GM18909 (cell line): ENCODE measurements at regions not wholly inside any gene's neighbourhood (a gene's known extent, or its start where the extent isn't known, plus 50 kb on each side); places are given as distances from the start of the nearest gene placed in this dataset.
"Not testable (repeated sequence)": the region's sequence is repeated elsewhere in the genome, so short reads cannot be mapped to it uniquely, and the experiment has no call there.

Experiments
- ATAC-seq: cut with Tn5 transposase; IDR thresholded peaks from one replicate; pipeline ENCODE4 v1.9.1; 2021; ENCODE audit warnings: mild to moderate bottlenecking; ENCODE audit not compliant: unreplicated experiment, poor library complexity

DNA sequence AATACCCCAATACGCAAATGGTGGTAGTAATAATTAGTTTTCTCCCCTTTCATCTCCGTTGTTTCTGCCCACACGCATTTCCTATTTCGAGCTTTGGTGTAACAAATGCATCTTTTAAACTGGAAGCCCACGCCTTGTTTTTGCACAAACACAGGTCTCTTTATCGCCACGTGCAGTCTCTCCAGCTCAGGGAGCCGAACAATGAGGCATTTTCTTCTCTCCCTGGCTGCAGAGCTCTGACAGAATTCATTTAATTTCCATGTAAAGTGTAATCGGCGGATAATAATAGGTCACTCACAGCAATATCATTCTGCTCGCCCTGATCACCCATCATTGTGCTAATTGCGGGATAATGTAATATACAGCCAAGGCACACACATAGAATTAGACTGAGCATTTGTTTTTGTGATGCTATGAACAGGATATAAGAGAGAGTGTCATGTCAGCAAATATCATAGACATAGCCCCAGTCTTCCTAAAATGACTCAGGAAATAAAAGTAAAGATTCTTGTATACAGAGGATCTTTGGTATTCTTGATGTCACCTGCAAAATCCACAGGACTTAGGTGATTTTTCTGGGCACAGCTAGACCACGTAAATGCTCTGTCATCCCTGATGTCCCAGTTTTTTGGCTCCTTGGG lies 452.6 kb upstream of the CDH11 start:
- ATAC-seq: no peak

DNA sequence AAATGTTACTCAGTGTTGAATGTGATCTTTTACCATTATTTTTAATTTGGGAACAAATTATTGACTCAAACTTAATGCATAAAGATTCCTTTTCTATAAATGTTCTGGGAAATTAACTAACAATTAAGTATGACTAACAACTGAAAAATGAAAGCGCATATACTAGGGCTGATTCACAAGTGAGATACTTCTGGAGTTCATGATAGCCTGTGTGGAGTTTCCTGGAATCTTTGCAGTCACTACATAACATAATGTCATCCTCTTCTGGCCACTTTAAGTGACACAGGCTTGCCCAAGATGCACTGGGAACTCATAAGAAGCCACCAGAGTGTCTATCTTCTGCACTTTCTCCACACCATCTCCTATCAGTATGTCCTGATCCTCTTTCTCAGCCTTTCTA lies 450.3 kb upstream of the CDH11 start:
- ATAC-seq: no peak

- ATAC-seq: no peak
Measured at GRCh38 chr16:65570261-65570660, 448.4 kb upstream of the CDH11 start.

DNA sequence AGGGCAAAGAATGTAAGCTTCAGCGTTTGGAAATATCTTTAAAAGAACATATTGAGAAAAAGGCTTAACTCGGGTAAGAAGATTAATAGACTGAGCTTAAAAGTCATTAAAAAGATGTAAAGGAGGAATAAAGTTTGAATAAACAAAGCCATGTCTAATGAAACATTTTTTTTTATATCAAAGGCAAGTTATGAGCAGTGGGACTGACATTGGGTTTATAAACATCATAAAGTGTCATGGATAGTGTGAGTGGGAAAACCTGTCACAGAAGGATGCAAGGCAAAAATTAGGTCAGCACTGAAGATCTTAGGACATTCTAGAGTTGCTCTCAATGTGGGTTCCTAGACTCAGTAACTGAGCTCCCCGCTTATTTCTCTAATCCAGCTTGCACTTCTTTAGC lies 438.0 kb upstream of the CDH11 start:
- ATAC-seq: no peak

- not testable (repeated sequence) for ATAC-seq
Measured at GRCh38 chr16:65549689-65550088, 427.8 kb upstream of the CDH11 start.

DNA sequence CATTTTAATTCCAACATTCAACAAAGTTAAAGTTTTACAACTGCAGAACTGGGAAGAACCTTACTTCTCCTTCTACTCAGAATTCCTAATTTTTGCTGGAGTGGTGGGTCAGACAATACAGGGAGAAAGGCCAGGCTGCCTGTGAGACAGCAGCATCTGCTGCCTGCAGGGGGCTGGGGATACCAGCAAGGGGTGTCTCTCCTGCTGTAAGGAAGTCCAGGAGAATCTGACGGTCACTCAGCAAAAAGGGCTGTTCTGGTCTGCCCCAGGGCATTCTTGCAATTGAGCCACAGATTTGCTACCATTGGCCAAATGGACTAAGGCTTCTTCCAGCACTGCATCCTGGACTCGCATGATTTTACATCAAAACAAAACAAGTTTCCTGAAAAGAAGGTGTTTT lies 426.6 kb upstream of the CDH11 start:
- ATAC-seq: no peak

DNA sequence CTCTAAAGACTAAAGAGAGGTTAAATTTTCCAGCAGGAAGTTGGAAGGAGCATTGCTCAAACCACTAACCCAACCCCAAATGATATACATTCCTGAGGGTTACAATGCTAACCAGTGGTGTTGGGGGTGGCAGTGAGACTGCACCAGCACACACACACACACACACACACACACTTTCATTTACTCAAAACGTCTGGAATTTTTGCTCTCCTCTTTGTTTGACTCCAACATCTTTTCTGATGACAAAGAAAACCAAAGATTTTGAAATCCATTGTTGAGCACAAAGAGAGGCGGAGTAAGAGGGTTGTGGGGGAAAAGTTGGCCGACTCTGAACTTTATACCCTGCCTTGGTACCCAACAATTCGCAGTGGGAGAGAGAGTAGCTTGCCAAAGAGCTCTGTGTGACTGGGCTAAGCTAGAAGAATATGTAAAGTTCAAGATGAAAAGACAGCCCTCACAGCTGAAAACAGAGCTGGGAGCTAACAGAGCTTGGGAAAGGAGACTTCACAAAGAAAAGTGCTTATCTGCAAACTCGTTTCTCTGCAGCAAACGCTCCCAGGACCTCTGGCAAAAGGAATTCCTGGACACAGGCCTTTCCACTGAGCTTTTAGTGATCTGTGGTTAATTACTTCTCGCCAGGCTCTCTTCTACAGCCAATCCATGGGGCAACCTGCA lies 426.0 kb upstream of the CDH11 start:
- ATAC-seq: no peak

DNA sequence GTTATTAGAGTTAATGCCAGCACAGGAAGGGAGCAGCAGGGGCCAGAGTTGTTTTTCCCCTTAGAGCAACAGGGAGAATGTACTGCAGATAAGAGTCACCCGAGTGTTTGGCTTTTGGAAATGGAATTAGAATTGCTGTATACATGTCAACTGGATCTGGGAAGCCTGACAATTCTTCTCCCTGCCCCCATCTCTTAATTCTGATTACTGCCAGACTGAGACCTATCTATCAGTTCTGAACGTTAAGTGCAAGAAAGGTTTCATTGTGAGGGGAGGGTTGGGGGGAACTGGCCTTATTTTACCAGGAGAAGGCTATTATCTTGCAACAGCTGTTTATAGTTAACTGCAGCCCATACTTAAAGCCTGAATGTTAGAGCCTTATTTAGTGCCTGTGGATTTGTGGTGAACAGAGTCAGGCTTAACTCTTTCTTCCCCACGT lies 424.5 kb upstream of the CDH11 start:
- no peak for ATAC-seq

- no peak for ATAC-seq
Measured at GRCh38 chr16:65545413-65545956, 423.6 kb upstream of the CDH11 start.

DNA sequence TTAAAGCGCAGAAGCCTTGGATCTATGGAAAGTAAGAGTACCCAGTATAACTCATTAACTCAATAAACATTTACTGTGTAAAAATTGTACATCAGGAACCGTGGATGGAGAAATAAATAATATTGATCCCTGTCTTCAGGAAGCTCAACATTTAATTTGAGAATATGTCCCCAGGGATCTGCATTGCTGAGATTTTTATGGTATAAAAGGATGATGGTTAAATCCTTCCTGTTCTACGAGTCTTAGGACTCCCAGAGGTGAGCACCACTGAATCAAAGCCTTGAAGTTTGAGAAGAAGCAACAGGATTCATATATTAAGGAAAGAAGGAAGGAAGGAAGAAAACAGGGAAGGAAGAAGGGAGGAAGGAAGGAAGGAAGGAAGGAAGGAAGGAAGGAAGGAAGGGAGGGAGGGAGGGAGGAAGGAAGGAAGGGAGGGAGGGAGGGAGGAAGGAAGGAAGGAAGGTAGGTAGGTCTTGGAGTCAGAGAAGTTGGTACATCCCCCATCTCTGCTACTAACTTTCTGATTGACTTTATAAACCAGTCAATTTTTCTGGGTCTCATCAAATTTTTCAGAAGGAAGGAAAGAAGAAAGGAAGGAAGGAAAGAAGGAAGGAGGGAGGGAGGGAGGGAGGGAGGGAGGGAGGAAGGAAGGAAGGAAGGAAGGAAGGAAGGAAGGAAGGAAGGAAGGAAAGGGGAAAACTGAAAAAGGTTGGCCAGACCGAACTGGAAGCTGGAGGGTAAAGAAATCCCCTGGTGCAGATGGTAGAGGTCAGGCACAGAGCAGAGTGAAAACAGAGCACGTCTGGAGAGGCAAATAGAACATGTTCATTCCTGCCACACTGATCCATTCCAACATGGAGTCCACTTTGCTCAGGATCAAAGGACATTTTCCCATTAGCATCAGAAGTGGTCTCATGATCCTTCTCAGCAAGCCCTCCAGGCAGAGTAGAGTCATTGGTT lies 422.2 kb upstream of the CDH11 start:
- no peak for ATAC-seq

DNA sequence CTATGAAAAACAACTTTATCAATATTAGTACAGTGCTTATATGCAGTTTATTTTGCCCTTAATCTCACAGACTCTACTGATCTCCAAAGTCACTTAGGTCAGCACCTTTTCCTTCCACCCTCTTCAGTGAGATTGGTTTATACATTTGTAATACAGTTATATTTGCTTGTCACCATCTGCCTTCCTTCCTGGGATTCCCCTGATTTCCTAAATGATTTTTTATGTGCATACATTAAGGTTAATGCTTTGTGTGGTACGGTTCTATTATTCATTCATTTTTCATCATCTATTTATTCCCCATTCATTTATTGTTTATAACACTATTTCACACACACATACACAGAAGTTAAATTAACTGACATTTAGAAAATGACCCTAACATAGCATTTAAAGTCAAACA lies 419.8 kb upstream of the CDH11 start:
- no peak for ATAC-seq

DNA sequence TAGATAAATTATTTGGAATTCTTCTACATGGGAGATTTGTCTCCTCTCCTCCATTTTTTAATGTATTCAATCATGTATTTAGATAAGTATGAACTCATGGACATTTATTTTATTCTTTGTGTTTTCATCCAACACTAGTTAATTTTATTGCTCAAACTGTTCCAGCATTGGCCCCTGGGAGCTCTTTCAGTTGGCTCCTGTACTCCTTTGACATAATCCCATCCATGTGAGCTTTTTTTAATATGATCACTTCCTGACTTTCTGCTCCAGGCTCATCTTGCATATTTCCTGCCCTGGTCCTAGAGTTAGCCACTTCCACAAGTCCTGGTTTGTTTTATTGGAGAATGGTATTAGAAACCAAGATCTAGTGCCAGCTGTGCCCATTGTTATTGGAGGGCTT lies 419.0 kb upstream of the CDH11 start:
- ATAC-seq: no peak

GRCh38 chr16:65538976-65539375 lies 417.1 kb upstream of the CDH11 start:
- no peak for ATAC-seq

GRCh38 chr16:65537336-65537735 lies 415.5 kb upstream of the CDH11 start:
- ATAC-seq: no peak

DNA sequence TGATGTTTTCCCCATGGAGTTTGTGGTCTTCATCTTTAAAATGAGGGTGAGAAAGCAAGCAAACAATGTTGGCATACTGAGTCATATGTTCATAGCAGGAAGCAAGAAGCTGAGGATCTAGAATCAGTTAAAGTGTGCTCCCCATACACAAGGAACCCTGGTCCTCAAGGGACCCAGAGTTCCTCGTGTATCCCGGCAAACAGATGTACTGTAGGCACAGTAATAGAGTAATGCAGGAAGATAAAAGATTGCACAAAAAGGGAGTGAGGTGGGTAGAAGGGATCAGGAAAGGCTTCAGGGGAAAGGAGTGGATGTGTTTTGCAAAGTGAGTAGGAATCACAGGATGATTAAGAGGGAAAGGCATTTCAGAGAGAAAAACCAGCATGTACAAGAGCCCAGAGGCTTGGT lies 412.3 kb upstream of the CDH11 start:
- no peak for ATAC-seq

DNA sequence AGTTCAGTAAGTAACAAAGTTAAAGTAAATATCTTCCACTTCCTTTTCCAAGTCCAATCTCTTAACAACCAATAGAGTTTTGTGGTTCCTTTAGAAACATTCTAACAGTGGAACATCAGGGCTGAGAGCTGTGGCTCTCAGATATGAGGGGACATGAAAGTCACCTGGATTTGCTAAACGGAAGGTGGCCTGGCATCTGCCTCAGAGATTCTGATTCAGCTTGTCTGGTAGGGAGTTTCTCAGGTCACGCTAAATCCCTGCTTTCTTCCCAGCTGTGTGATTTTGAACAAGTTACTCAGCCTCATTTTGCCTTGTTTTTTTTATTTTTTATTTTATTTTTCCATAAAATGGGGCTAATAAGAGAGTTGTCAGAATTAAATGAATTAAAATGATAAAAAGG lies 411.0 kb upstream of the CDH11 start:
- no peak for ATAC-seq

- no peak for ATAC-seq
Measured at GRCh38 chr16:65532258-65532657, 410.4 kb upstream of the CDH11 start.

DNA sequence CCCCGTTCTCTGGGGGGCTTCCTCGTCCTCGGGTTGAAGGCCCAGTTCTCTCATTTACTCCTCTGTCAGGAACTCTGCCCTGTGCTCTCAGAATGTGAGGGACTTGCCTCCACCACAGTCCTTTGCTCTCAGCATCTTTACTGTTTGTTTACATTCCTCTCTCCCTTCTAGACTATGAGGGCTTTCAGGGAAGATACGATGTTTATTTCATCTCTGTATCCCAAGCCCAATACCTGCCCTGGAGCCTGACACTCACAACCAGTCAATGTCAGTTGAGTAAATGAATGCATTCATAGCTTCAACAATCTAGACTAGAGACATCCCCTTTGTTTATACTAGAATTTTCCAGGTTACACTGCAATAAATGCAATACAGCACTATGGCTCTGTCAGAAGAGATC lies 409.6 kb upstream of the CDH11 start:
- no peak for ATAC-seq

DNA sequence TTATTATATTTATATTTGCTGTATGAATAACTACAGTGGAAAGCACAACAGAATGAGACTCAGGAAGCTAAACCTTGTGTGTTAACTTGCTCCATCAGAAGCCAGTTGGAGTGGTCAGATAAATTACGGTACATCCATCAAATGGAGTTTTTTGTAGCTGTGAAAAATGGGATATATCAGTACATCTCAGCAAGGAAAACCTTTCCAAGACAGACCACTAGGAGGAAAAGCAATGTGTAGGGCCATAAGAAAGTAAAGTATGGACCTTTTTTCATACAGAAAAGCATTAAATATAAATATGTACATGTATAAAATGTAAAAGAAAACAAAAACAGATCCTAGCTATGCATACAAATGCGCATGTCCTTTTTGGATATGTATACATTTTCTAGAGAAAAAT lies 403.8 kb upstream of the CDH11 start:
- no peak for ATAC-seq

GRCh38 chr16:65524997-65525396 lies 403.1 kb upstream of the CDH11 start:
- ATAC-seq: no peak

- no peak for ATAC-seq
Measured at GRCh38 chr16:65524231-65524630, 402.4 kb upstream of the CDH11 start.
